Suprapubic skin (tissue), 4 donors: ENCODE measurements at regions not wholly inside any gene's neighbourhood (a gene's known extent, or its start where the extent isn't known, plus 50 kb on each side); places are given as distances from the start of the nearest gene placed in this dataset.

ENCODE experiments used
- DNase-seq, 2 donors: peaks; one replicate each; pipeline ENCODE4 v3.0.0-alpha.2; 2019; ENCODE audit warnings: low spot score in 2 of 2
- H3K27ac ChIP-seq: fragments of 200-600 bp; sonication (generic); one replicate; pipeline ENCODE4 v1.5.1; 2019
- H3K27me3 ChIP-seq: fragments of 200-600 bp; sonication (generic); one replicate; pipeline ENCODE4 v1.5.1; 2019
- H3K36me3 ChIP-seq: fragments of 200-600 bp; sonication (generic); one replicate; pipeline ENCODE4 v1.5.1; 2019
- H3K4me1 ChIP-seq: fragments of 200-600 bp; sonication (generic); one replicate; pipeline ENCODE4 v1.5.1; 2019
- H3K4me3 ChIP-seq: fragments of 200-600 bp; sonication (generic); one replicate; pipeline ENCODE4 v1.5.1; 2019; ENCODE audit warnings: mild to moderate bottlenecking
- H3K9me3 ChIP-seq: fragments of 200-600 bp; sonication (generic); one replicate; pipeline ENCODE4 v1.5.1; 2019
- EP300 ChIP-seq: sonication (generic); formaldehyde crosslinking; IDR thresholded peaks from one replicate; pipeline ENCODE4 v1.6.1; 2017; ENCODE audit warnings: antibody characterized with exemption
- POLR2A ChIP-seq, 2 donors: fragments of 450-650 bp; IDR thresholded peaks; one replicate each; pipeline ENCODE4 v1.6.1; 2017; ENCODE audit warnings: antibody characterized with exemption in 2 of 2, mild to moderate bottlenecking in 2 of 2, moderate library complexity in 2 of 2
- POLR2AphosphoS5 ChIP-seq, 3 donors: sonication (generic); formaldehyde crosslinking; IDR thresholded peaks; one replicate each; pipeline ENCODE4 v1.6.1; 2017; ENCODE audit warnings: antibody characterized with exemption in 3 of 3
- WGBS: methylation state at CpG from one replicate; pipeline ENCODE4 v1.1.5; 2018; 5-methylcytosine and 5-hydroxymethylcytosine counted together
- TF ChIP-seq, protein P1 (sequence below), 2 donors: fragments of 200-600 bp in 1 of 2; fragments of 450-650 bp in 1 of 2; sonication (generic) in 1 of 2; IDR thresholded peaks; one replicate each; pipeline ENCODE4 v1.5.1; 2016 to 2019; ENCODE audit warnings: antibody characterized with exemption in 2 of 2, mild to moderate bottlenecking in 1 of 2, moderate library complexity in 1 of 2

DNA sequence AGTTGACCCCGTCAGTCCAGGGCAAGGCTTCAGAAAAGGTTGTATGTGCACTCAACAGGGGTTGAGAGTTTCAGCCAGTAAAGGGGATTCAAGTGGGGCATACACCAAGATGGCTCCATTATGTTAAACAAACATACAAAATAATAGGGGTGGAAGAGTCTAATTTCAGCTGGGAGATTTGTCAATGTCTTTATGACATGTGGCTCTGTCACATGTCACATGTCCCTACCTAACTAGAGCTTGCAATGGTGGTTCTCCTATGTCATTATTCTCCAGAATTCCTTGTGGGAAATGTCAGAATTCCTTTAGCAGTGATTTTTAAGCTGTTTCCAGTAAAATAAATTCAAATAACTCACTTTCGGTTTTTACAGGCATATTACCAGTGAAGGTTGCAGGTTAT is 392.0 kb upstream of the ADGRL4 start:
- Histone ChIP-seq H3K27ac (no peak overlapping the region), H3K27me3 (no peaks in the 10 kb centered on the region), H3K36me3 (no peaks in the 10 kb centered on the region), H3K4me3 (no peak overlapping the region), H3K9me3 (no peaks in the 10 kb centered on the region), H3K4me1 (no peaks in the 10 kb centered on the region)
- TF ChIP-seq POLR2AphosphoS5 (IDR thresholded peaks at IDR 0.05) (no peak), EP300 (no peak), POLR2A (IDR thresholded peaks at IDR 0.05) (no peak)
- DNase-seq = no peak
- WGBS = 69% methylated on average over 2 of the region's 2 CpGs

DNA sequence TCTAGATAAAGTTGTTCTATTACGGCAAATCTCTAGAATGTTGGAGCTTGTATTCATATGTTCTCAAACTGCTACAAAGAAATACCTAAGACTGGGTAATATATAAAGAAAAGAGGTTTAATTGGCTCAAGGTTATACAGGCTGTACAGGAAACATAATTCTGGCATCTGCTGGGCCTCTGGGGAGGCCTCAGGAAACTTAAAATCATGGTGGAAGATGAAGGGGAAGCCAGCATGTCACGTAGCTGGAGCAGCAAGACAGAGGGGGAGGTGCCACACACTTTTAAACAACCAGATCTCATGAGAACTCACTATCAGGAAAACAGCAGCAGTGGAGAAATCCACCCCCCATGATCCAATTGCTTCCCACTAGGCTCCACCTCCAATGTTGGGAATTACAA is 390.4 kb upstream of the ADGRL4 start:
- Histone ChIP-seq H3K4me3 (no peak overlapping the region), H3K9me3 (no peaks in the 10 kb centered on the region), H3K4me1 (no peaks in the 10 kb centered on the region), H3K27me3 (no peaks in the 10 kb centered on the region), H3K36me3 (no peaks in the 10 kb centered on the region), H3K27ac (no peak overlapping the region)
- no peak for DNase-seq
- TF ChIP-seq EP300 (no peak), POLR2A (IDR thresholded peaks at IDR 0.05) (no peak), POLR2AphosphoS5 (IDR thresholded peaks at IDR 0.05) (no peak)
- TF ChIP-seq, protein P1, sequence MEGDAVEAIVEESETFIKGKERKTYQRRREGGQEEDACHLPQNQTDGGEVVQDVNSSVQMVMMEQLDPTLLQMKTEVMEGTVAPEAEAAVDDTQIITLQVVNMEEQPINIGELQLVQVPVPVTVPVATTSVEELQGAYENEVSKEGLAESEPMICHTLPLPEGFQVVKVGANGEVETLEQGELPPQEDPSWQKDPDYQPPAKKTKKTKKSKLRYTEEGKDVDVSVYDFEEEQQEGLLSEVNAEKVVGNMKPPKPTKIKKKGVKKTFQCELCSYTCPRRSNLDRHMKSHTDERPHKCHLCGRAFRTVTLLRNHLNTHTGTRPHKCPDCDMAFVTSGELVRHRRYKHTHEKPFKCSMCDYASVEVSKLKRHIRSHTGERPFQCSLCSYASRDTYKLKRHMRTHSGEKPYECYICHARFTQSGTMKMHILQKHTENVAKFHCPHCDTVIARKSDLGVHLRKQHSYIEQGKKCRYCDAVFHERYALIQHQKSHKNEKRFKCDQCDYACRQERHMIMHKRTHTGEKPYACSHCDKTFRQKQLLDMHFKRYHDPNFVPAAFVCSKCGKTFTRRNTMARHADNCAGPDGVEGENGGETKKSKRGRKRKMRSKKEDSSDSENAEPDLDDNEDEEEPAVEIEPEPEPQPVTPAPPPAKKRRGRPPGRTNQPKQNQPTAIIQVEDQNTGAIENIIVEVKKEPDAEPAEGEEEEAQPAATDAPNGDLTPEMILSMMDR (IDR thresholded peaks at IDR 0.05) = no peak
- 55% methylated on average over 2 of the region's 2 CpGs for WGBS

DNA sequence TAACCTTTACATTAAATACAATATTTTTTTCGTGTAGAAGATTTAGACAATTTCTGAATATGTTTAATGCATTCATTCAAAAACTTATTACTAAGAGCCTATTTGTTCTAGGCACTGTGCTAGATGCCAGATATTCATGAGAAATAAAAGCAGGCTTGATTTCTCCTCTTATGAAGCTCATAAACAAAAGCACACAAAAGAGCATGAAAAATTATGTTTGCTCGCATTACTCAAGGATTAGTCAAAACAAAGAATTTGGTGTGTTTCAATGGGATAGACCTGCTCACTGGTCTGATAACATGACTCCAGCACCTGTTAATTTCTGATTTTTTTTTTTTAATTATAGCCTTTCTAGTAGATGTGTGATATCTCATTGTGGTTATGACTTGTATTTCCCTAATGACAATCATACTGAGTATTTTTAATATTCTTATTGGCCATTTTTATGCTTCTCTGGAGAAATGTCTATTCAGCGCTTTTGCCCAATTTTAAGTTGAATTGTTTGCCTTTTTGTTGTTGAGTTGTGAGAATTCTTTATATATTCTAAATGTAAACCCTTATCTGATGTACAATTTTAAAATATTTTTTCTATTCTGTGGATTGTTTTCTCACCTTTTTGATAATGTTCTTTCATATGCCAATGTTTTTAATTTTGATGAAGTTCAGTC is 382.3 kb upstream of the ADGRL4 start:
- TF ChIP-seq EP300 (no peak), POLR2A (IDR thresholded peaks at IDR 0.05) (no peak), POLR2AphosphoS5 (IDR thresholded peaks at IDR 0.05) (no peak)
- TF ChIP-seq, protein P1 (IDR thresholded peaks at IDR 0.05) = no peak
- H3K27me3 ChIP-seq = no peaks in the 10 kb centered on the region
- no peaks in the 10 kb centered on the region for H3K36me3 ChIP-seq
- H3K9me3 ChIP-seq = no peaks in the 10 kb centered on the region
- no peak overlapping the region for H3K27ac ChIP-seq
- H3K4me3 ChIP-seq = no peak overlapping the region
- no peaks in the 10 kb centered on the region for H3K4me1 ChIP-seq
- DNase-seq = no peak
- 97% methylated on average over 3 of the region's 3 CpGs for WGBS

DNA sequence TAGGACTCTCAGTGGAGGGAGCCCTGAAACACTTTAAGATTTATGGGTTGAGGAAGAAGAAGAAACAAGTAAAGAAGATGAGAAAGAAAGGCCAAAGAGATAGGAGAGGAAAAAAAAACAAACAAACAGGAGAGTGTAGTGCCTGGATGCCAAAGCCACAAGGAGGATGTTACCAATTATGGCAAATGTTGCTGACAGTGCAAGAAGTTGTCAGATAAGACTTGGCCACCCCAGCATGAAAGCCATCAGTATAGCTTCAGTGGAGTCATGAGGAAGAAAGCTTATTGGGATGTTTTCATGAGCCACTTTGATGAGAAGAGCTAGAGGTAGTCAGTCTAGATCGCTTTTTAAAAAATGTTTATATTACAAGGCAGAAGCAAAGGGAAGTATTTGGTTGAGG is 380.2 kb upstream of the ADGRL4 start:
- no peak for TF ChIP-seq EP300
- TF ChIP-seq, protein P1 (IDR thresholded peaks at IDR 0.05) = no peak
- TF ChIP-seq POLR2AphosphoS5 (IDR thresholded peaks at IDR 0.05) = no peak
- TF ChIP-seq POLR2A (IDR thresholded peaks at IDR 0.05) = no peak
- Histone ChIP-seq H3K27ac (no peak overlapping the region), H3K4me1 (no peaks in the 10 kb centered on the region), H3K4me3 (no peak overlapping the region), H3K9me3 (no peaks in the 10 kb centered on the region), H3K27me3 (no peaks in the 10 kb centered on the region), H3K36me3 (no peaks in the 10 kb centered on the region)
- DNase-seq = no peak
- 87% methylated on average over 1 of the region's 1 CpG for WGBS

DNA sequence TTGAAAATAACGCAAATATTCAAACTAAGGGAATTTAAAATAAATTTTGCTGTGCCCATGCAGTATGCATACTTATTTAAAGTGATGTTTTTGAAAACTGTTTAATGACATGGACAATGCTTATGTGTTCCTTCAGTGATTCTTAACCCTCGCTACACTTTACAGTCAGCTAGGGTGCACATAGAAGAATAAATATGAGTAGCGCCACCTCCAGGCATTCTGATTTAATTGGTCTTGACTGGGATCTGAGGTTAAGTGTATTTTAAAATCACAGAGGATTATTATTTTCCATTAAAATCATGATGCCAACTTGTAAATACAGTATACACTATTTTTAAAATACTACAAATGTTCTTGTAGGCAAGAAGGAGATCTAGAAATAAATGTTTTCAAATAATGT is 373.5 kb upstream of the ADGRL4 start:
- Histone ChIP-seq H3K4me3 (no peak overlapping the region), H3K9me3 (no peaks in the 10 kb centered on the region), H3K4me1 (no peaks in the 10 kb centered on the region), H3K36me3 (no peaks in the 10 kb centered on the region), H3K27me3 (no peaks in the 10 kb centered on the region), H3K27ac (no peak overlapping the region)
- 92% methylated on average over 3 of the region's 3 CpGs for WGBS
- no peak for DNase-seq
- TF ChIP-seq EP300 = no peak
- no peak for TF ChIP-seq POLR2AphosphoS5 (IDR thresholded peaks at IDR 0.05)
- TF ChIP-seq POLR2A (IDR thresholded peaks at IDR 0.05) = no peak
- TF ChIP-seq, protein P1 (IDR thresholded peaks at IDR 0.05) = no peak

DNA sequence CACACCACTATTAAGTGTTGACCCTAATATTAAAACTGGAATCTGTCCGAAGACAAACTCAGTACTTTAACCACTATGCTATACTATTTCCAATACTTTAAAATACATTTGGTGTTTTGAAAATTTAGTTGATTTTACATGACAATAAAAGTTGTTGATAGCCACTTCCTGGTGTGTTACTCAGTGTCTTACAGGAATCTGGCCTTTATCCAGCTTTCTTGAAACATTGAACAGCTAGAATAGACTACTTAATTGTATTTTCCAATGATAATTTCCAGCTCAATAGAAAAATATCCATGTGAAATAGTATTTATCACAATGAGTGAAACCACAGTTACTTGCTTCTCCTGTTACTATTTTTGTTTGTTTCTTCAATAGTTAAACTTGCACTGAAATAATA is 369.6 kb upstream of the ADGRL4 start:
- 93% methylated on average over 1 of the region's 1 CpG for WGBS
- TF ChIP-seq POLR2AphosphoS5 (IDR thresholded peaks at IDR 0.05) = no peak
- TF ChIP-seq POLR2A (IDR thresholded peaks at IDR 0.05) = no peak
- no peak for TF ChIP-seq EP300
- TF ChIP-seq, protein P1 (IDR thresholded peaks at IDR 0.05) = no peak
- no peak for DNase-seq

More for the DNA sequence above, 369.6 kb upstream of the ADGRL4 start:
- Histone ChIP-seq H3K4me1 (no peaks in the 10 kb centered on the region), H3K9me3 (no peaks in the 10 kb centered on the region), H3K27me3 (no peaks in the 10 kb centered on the region), H3K36me3 (no peaks in the 10 kb centered on the region), H3K27ac (no peak overlapping the region), H3K4me3 (no peak overlapping the region)
